Neural cell (in vitro differentiated cells): ENCODE measurements at regions not wholly inside any gene's neighbourhood (a gene's known extent, or its start where the extent isn't known, plus 50 kb on each side); places are given as distances from the start of the nearest gene placed in this dataset.

ENCODE experiments used
- CTCF ChIP-seq: fragments of 450-650 bp; IDR thresholded peaks from 2 replicates; pipeline ENCODE4 v1.5.1; 2014; ENCODE audit warnings: antibody characterized with exemption, mild to moderate bottlenecking, moderate library complexity; ENCODE audit not compliant: poor library complexity, severe bottlenecking
- EP300 ChIP-seq: fragments of 450-650 bp; conservative IDR thresholded peaks from 2 replicates; pipeline ENCODE4 v1.6.1; 2014; ENCODE audit warnings: antibody characterized with exemption, mild to moderate bottlenecking, moderate library complexity; ENCODE audit not compliant: poor library complexity, severe bottlenecking

- no peak for TF ChIP-seq EP300
- no peak for TF ChIP-seq CTCF
These were observed 568.2 kb upstream of the CDH18 start for GRCh38 chr5:20556115-20556763.
